NCI-H82 treated with DMSO at 0.1 percent for 48 hours (cell line): ENCODE measurements at regions not wholly inside any gene's neighbourhood (a gene's known extent, or its start where the extent isn't known, plus 50 kb on each side); places are given as distances from the start of the nearest gene placed in this dataset.

ENCODE experiments used
- DNase-seq: peaks from one replicate; lab custom pipeline; 2025; ENCODE audit not compliant: unreplicated experiment; lab: John Stamatoyannopoulos, UW

- no peak for DNase-seq
Observed at GRCh38 chr12:24240707-24241106, 291.2 kb upstream of the SOX5 start.

DNA sequence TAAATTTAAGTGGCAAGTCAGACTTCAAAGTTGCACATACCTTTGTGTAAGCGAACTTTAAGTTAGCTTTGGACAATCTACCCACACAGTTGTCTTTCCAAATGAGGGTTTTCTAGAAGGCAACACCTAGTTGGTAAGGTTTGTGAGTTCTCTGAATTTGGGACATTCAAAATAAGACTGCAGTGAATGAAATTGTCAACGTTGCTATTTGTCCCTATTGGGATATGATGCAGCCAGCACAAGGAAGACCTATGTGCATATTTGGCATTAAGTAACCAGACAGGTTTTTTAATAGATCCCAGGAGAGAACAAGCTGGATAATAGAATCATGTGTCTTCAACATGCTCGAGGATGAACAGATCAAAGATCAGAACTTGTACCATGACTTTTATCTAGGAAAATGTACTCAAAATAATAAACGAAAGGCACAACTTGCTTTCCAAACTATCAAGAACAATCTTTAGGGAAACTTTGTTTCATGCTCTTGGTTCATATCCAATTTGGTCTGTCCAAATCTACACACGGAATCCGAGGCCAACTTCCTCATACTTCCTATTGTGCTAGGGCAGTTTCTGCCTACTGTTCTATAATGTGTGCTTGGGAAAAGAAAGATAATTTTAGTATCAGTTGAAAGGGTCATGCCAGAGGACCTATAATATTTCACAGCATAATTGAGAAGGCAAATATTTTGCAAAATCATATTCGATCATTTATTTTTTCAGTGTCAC lies 284.2 kb upstream of the SOX5 start:
- no peak for DNase-seq

- DNase-seq = no peak
Observed at GRCh38 chr12:24232531-24232930, 283.1 kb upstream of the SOX5 start.

- DNase-seq = no peak
Observed at GRCh38 chr12:24231298-24231697, 281.8 kb upstream of the SOX5 start.

DNA sequence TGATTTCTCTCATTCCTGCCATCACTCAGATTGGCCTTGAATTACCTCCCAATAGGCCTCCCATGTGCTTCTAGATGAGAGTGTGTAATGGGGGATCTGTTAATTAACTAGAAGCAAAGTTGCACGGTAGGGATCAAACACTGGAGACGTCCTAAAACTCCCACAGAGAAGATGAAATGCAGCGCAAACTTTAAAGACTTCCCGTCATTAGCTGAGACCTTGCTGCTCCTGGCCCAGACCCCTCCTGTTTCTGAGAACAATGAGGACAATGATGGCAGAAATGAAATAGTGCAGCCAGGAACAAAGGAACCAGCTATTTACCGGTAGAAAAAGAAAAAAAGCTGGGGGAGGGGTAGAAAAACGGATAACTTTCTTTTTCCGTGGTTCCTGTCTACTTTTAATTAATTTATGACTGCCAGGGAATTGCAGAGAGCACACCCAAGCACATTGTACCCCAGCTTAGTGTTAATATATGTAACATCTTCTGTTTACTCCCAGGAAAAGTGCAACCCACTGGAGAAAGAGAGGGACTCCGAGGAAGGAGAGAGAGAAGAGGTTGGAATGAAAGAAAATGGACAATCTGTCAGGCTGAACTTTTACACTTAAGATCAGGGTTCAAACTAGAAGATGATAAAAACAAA lies 280.7 kb upstream of the SOX5 start:
- no peak for DNase-seq

DNA sequence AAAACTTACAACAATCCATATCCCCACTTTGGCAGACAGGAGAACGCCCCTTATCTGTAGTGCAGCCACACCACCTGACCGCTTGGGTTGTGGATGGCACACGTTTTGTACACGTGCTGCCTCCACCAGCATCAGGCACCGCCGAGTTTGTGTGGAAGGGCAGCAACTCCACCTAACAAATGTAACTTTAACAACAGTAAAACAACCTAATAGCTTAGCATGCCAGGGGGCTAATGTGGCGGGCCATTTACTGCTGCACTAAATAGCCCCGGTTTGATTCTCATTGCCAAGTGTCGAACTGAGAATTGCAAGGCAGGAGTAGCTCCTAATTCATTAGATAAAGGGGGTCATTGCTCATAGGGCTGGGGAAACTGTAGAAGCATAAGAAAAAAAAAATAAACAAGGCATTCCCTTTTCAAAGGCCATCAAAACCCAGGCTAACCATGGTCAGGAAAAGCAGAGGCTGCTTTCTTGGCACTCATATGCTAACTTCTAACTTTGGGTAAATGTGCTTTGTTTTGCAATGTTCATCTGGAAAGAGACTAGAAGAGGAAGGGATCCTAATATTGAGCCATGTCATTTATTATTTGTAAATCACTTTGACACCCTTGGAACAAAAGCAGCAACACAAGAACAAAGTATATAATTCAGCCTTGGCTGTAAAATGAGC lies 279.7 kb upstream of the SOX5 start:
- no peak for DNase-seq

- DNase-seq = no peak
Observed at GRCh38 chr12:24228371-24228770, 278.9 kb upstream of the SOX5 start.

GRCh38 chr12:24227551-24227950 lies 278.1 kb upstream of the SOX5 start:
- DNase-seq = no peak

DNA sequence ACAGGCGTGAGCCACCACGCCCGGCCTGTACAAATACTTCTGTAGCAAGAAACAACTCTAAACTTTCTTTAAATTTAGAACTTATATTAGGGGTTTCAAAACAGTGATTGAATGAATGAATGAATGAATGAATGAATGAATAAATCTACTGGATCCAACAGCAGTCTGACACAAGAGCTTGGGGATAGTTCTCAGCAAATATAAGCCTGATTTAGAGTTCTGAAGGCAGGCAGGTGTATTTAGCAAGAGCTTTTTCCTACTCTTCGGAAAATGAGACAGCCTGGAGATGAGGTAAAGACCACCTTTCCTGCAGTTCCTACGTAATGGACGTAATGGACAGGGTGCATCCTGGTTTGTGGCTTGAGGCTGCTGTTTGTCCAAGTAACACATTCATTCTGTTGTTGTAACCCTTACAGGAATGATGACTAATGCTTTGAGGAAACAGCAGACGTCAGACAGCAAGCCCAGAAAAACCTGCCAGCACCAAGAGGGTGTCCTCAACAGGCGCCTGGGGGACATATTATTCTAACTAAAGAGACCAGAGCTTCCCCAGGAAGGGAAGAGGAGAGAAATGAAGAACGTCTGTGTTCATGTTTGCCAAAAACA lies 277.4 kb upstream of the SOX5 start:
- DNase-seq = no peak

- no peak for DNase-seq
Observed at GRCh38 chr12:24224401-24224800, 274.9 kb upstream of the SOX5 start.

DNA sequence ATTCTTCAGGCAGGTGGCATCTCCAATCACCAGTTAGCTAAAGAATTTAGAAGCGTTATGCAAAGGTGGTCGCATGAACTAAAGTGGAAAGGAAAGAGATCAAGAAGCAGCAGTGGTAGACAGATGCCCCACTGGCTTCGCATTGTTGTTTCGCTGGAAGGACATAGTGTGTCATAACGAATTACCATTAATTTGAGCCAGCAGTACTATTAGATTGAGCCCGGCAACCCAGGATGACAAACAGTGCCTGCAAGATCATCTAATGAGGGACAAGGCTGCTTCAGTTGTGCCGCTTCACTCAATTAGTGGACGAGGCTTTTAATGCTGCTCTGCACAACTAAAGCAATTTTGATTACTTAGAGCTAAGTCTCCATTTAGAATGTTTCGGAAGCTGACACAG lies 274.5 kb upstream of the SOX5 start:
- DNase-seq = no peak

GRCh38 chr12:24222968-24223367 lies 273.5 kb upstream of the SOX5 start:
- no peak for DNase-seq

GRCh38 chr12:24212496-24212895 lies 263.0 kb upstream of the SOX5 start:
- DNase-seq = no peak

DNA sequence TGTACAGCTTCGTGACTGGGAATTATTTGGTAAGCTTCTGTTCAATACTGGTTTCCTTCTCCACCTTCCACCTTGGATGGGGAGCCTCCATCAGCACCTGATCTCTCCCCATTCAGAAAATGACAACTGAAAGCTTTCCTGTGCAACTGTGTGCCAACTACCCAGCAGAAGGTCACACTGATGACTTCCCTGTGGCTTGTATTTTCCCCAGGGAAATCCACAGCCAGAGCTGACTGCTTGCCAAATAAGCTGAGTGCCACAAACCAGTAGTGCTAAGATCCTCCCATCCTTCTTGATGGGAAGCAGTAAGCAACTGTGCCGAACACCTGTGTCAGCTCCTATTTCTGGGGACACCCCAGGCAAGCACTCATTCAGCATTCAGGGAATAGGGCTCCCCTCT lies 257.2 kb upstream of the SOX5 start:
- DNase-seq = no peak

DNA sequence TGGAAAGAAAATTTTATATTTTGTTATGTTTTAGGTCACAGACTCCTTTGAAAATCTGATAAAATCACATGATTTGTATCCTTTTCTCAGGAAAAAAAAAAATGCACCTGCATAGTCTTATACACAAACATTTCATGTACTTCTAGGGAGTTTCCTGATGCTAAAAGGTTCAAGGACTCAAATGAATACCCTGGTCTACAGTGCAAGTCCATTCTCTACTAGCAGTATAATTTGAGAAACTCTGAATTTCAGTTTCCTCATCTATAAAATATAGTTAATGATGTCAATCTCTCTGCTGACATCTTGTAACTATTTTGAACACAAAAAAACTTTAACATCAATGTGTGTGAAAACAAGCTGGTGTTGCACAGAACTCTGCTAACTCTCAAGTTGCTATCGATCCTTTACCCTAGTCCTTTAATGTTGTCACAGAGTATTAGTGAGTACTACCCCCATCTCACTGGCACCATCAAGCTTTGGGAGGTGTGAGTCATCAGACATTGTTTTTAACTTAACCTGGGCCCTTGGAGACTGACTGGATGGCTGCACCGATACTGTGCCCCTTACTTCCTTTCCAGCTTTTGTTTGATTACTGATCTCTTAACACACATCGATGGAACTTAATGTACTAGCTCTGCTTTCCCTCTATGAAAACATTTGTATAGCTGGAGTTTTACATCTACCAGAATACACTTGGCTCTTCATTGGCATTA lies 251.9 kb upstream of the SOX5 start:
- DNase-seq = no peak

GRCh38 chr12:24200010-24200409 lies 250.5 kb upstream of the SOX5 start:
- no peak for DNase-seq

DNA sequence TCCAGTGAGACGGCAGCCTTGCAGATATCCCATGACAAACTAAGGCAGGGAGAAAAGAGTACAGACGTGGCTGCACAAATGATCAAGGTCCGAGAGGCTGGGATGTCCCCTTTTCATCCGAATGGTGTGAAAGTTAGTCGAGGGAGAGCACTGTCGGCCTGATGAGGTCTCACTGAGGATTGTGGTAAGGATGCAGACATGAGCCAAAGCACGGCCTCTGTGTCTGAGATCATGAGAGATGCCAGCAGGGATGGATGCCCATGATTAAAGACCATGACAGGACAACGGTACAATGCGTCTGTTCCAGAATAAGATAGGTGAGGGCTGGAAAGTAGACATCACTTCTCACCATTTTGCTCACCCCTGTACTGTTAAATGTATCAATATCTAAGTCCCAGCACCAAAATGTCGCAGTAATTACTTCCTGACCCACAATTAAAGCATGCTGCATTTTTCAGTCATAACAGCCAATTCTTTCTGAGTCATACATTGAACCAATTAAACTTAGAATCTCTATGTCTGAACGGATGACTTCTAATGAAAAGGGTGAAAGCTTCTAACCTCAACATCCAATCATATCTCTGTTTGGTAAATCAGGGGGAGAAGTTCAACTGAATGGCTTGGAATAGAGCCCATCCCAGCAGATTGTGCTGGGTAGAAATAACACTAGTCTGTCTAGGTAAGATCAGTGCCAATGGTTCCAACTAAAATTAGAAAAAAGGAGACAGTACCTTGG lies 249.6 kb upstream of the SOX5 start:
- DNase-seq = no peak

- DNase-seq = no peak
Observed at GRCh38 chr12:24198070-24198469, 248.6 kb upstream of the SOX5 start.

DNA sequence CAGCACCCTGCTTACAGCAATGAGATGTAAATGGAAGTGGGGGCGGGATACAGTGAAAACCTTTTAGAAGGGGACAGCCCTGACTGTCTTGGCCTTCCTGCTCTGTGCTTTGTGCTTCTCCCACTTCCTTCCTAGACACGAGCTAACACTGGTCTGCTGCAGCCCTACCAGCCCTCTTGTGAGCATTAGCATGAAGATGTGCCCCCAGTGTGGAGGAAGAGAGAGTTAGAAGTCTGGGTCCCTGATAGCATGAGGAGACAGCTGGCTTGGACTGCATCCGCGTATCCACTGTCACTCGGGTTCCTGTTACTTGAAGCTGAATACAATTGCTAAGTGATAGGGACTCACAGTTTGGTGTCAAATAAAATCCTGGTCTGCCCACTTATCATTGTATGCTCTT lies 248.1 kb upstream of the SOX5 start:
- DNase-seq = no peak

- DNase-seq = no peak
Observed at GRCh38 chr12:24195063-24195462, 245.6 kb upstream of the SOX5 start.

DNA sequence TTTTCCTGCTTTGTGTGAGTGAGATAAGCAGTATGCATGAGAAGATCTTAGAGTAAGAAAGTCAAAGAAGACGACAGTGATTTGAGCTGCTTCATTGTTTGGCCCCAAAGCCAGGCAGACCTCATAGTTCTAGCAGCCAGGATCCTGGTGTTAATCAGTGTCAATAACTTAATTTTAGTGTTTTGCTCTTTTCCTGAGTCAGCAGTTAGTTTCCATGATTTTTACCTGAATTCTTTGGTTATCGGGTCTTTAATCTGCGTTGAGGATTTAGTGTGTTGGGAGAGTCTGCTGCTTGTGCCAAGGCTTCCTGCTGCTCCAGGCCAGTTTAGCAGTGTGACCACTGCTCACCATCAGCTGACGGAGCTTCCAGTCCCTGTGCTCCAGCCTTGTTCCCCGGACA lies 241.6 kb upstream of the SOX5 start:
- no peak for DNase-seq
